Effector memory CD8-positive, alpha-beta T cell (primary cell): ENCODE measurements at regions not wholly inside any gene's neighbourhood (a gene's known extent, or its start where the extent isn't known, plus 50 kb on each side); places are given as distances from the start of the nearest gene placed in this dataset.

ENCODE experiments used
- ATAC-seq: fragments of 150-1000 bp; cut with Tn5 transposase; replicated peaks from 2 replicates; pipeline ENCODE4 v1.10.0; 2021; ENCODE audit warnings: mild to moderate bottlenecking, moderate library complexity
- DNase-seq, 3 experiments: peaks; one replicate each; pipeline ENCODE4 v3.0.0; 2021
- H3K27ac Mint-ChIP-seq, 2 donors: one replicate each; pipeline ENCODE4 v1.8.0; 2022; ENCODE audit warnings: mild to moderate bottlenecking in 2 of 2, mixed read lengths in 2 of 2, moderate library complexity in 2 of 2
- H3K27me3 Mint-ChIP-seq, 2 donors: one replicate each; pipeline ENCODE4 v1.8.0; 2022; ENCODE audit warnings: mixed read lengths in 2 of 2
- H3K36me3 Mint-ChIP-seq: one replicate; pipeline ENCODE4 v1.8.0; 2022; ENCODE audit warnings: mild to moderate bottlenecking, moderate library complexity, mixed read lengths; ENCODE audit not compliant: insufficient read depth
- H3K4me1 Mint-ChIP-seq, 2 donors: one replicate each; pipeline ENCODE4 v1.8.0; 2022; ENCODE audit warnings: low read depth in 2 of 2, mixed read lengths in 2 of 2
- H3K4me3 Mint-ChIP-seq, 2 donors: one replicate each; pipeline ENCODE4 v1.8.0; 2022; ENCODE audit warnings: mild to moderate bottlenecking in 2 of 2, mixed read lengths in 2 of 2, moderate library complexity in 2 of 2
- H3K9me3 Mint-ChIP-seq, 2 donors: one replicate each; pipeline ENCODE4 v1.8.0; 2022; ENCODE audit warnings: mixed read lengths in 2 of 2

DNA sequence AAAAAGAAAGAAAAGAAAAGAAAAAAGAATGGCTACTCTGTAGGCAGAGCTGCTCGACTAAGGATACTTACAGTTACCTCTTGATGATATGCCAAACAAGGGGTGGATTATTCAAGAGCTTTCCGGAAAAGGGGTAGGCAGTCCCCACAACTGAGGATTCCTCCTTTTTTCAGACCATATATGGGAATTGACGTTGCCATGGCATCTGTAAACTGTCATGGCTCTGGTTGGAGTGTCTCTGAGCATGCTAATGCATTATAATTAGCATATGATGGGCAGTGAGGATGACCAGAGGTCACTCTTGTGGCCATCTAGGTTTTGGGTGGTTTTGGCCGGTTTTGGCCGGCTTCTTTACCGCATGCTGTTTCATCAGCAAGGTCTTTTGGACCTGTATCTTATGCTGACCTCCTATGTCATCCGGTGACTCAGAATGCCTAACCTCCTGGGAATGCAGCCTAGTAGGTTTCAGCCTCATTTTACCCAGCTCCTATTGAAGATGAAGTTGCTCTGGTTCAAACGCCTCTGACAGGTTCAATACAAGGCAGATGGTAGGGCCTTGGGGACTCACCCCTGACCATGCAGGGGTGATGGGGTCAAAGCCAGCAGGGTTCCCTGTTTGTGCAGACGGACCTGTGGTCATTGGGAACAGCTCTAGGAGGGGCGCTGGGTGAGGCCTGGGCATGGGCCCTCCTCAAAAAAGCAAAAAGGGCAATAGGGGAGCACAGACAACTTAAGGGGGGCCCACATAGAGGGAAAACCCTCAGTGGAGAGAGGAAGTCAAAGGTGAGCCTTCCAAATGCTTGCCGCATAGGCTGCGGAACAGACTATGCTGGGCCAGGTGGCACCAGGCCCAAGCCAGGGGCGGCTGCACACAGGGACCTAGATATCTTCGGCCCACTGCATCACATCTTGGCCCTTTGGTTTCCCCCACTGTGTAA is 251.2 kb upstream of the RAB6C start:
- DNase-seq (no peak), ATAC-seq (no peak)
- Mint-ChIP-seq H3K9me3 (no peaks in the 10 kb centered on the region), H3K4me3 (no peak overlapping the region), H3K27me3 (peaks cover 7 to 14% of the 10 kb centered on the region in 2 donors), H3K4me1 (no peaks in the 10 kb centered on the region), H3K36me3 (no peaks in the 10 kb centered on the region), H3K27ac (no peak overlapping the region)

DNA sequence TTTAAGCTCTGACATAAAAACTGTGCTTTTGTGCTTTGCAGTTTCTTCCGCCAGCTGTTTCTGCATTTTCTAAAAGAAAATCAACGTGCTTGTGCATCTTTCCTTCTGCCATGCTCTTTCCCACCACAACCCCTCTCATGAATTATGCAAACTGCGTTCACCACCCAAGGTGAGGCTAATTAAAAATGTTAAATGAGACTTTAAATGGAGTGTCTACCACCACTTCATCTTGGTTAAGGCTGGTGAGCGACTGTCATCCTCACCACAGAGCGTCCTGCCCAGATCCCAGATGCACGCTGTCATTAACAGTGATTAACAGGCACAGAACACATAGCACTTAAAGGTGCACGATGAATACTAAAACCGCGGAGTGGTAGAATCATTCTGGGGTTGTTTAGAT is 250.5 kb upstream of the RAB6C start:
- ATAC-seq (no peak), DNase-seq (no peak)
- no peaks in the 10 kb centered on the region for H3K36me3 Mint-ChIP-seq
- no peaks in the 10 kb centered on the region for H3K9me3 Mint-ChIP-seq
- H3K27ac Mint-ChIP-seq: no peak overlapping the region
- peaks cover 7 to 14% of the 10 kb centered on the region in 2 donors for H3K27me3 Mint-ChIP-seq
- no peak overlapping the region for H3K4me3 Mint-ChIP-seq
- no peaks in the 10 kb centered on the region for H3K4me1 Mint-ChIP-seq

DNA sequence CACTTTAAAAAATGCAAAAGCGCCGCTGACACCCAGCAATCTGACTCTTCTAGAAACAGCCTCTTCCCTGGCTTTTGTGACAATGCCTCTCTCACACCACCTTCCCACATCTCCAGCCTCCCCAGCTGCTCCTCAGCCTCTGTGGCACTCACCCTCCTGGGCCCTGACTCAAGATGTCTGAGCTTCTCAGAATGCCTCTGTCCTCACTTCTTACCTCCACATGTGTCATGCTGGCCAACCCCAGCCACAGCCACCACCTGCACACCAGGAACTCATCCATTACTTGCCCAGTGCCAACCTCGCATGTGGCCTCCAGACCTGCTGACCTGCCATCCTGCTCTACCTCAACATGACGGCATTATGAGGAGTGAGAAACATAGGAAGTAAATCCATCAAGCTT is 249.8 kb upstream of the RAB6C start:
- H3K4me3 Mint-ChIP-seq: no peak overlapping the region
- H3K4me1 Mint-ChIP-seq: no peaks in the 10 kb centered on the region
- no peaks in the 10 kb centered on the region for H3K9me3 Mint-ChIP-seq
- DNase-seq (no peak), ATAC-seq (no peak)
- peaks cover 7 to 14% of the 10 kb centered on the region in 2 donors for H3K27me3 Mint-ChIP-seq
- H3K36me3 Mint-ChIP-seq: no peaks in the 10 kb centered on the region
- H3K27ac Mint-ChIP-seq: no peak overlapping the region

DNA sequence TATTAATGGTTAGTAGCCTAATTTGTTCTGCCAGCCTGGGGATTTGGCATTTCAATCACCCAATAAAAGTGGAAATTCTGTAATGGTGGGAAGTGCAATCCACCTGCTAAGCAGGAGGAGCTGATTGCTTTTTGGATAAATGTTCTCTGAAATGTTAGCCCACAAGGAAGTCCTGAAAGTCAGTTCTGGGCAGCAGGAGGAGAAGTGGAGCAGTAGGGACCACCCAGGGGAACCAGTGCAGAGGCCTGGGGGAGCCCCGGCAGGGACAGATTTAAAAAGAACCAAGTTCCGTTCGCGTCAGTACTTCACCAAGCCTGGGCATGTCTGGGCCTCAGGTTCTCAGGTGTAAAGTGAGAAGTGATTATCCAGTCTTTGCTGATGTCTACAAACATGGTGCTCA is 248.5 kb upstream of the RAB6C start:
- Mint-ChIP-seq H3K4me1 (no peaks in the 10 kb centered on the region), H3K4me3 (no peak overlapping the region), H3K36me3 (no peaks in the 10 kb centered on the region), H3K27ac (no peak overlapping the region), H3K9me3 (no peaks in the 10 kb centered on the region), H3K27me3 (peaks cover 7 to 14% of the 10 kb centered on the region in 2 donors)
- ATAC-seq (no peak), DNase-seq (no peak)

DNA sequence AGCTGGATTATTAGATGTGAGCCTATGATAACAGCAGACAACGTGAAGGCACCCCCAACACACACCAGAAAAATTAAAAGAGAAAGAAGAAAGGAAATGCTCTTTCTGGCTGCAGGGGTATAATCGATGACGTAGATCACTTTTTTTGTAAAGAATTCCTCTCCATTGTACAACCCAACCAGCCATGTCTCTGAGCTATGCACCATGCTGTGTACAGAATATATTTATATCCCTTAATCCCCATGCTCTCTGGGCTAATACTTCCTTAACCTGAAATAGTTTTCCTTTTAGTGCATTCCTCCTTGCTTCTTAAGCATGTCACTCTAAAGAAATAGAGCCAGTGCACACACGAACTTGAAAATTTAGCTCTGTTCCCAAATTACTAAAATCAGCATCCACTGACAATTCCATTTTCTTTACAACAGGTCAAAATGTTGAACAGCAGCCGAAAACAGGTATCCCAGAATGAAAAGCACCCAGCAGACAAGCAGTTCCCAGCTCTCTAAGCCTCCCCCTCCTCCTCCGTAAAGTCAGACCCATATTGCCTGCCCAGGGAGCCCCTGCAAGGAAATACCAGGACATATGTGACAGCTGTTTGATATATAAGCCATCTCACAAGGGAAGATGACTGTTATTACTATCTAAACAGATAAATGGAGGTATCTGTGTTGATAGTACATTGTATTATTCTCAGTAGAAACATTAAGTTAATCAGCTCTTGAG is 247.4 kb upstream of the RAB6C start:
- no peaks in the 10 kb centered on the region for H3K9me3 Mint-ChIP-seq
- H3K4me3 Mint-ChIP-seq: no peak overlapping the region
- DNase-seq (no peak), ATAC-seq (no peak)
- peaks cover 7 to 14% of the 10 kb centered on the region in 2 donors for H3K27me3 Mint-ChIP-seq
- H3K4me1 Mint-ChIP-seq: no peaks in the 10 kb centered on the region
- no peak overlapping the region for H3K27ac Mint-ChIP-seq
- H3K36me3 Mint-ChIP-seq: no peaks in the 10 kb centered on the region

DNA sequence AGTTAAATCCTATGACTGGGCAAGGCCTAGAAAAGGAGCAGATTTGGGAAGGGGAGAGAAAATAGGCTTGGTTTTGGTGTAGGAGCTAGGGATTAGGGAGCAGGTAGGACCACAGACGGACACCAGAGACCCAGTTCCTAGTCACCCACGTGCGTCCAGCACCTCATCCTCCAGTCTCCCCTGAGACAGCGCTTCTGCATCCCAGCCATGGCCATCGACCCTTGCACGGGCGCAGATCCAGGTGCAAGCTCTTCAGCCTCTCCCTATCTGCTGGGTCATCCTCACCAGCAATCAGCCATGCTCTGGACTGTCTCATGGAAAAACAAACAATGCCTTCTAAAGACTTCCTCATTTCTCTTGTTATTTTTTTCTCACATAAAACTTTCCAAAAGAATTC is 246.8 kb upstream of the RAB6C start:
- DNase-seq: no peak
- Mint-ChIP-seq H3K36me3 (no peaks in the 10 kb centered on the region), H3K27me3 (peaks cover 2 to 9% of the 10 kb centered on the region in 2 donors), H3K9me3 (no peaks in the 10 kb centered on the region), H3K4me3 (no peak overlapping the region), H3K27ac (no peak overlapping the region), H3K4me1 (no peaks in the 10 kb centered on the region)
- no peak for ATAC-seq

DNA sequence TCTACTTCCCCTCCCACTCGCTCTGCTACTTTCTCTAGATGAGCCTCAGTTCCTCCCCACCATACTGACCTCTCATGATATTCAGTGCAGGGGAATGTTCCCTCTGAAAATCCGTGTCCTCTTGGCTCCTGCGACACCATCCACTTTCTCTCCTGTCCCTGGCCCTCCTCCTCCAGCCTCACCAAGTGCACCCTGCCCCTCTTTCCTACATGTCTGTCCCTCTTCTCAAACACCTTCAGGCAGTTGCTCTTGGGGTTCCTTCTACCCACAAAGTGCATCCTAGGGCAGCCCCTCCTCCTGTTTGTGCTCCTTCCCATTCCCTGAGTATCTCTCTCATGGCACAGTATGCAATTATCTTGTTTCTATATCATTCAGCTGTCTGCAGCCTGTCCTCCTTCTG is 246.4 kb upstream of the RAB6C start:
- H3K27ac Mint-ChIP-seq: no peak overlapping the region
- H3K27me3 Mint-ChIP-seq: peaks cover 0 to 6% of the 10 kb centered on the region in 2 donors
- no peak overlapping the region for H3K4me3 Mint-ChIP-seq
- ATAC-seq: no peak
- no peaks in the 10 kb centered on the region for H3K36me3 Mint-ChIP-seq
- H3K9me3 Mint-ChIP-seq: no peaks in the 10 kb centered on the region
- no peak for DNase-seq
- H3K4me1 Mint-ChIP-seq: no peaks in the 10 kb centered on the region

DNA sequence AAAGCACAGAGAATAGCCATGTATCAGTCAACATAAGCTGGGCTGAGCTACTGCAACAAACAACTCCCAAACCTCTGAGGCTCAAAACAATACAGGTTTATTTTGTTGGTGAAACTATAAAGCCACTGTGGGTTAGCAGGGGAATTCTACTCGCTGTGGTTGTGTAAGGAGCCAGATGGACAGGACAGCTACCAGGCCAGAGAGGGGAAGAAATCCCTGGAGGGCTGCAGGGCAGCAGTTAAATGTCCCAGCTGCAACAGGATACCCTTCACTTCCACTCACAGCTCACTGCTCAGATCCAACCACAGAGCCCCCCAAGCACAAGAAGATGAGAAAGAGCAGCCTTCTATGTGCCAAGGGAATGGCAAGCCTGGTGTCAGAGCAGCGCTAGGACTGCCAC is 245.9 kb upstream of the RAB6C start:
- Mint-ChIP-seq H3K9me3 (no peaks in the 10 kb centered on the region), H3K36me3 (no peaks in the 10 kb centered on the region), H3K4me1 (no peaks in the 10 kb centered on the region), H3K27ac (no peak overlapping the region), H3K4me3 (no peak overlapping the region), H3K27me3 (peaks cover 0 to under 1% of the 10 kb centered on the region in 2 donors)
- no peak for DNase-seq
- ATAC-seq: no peak

DNA sequence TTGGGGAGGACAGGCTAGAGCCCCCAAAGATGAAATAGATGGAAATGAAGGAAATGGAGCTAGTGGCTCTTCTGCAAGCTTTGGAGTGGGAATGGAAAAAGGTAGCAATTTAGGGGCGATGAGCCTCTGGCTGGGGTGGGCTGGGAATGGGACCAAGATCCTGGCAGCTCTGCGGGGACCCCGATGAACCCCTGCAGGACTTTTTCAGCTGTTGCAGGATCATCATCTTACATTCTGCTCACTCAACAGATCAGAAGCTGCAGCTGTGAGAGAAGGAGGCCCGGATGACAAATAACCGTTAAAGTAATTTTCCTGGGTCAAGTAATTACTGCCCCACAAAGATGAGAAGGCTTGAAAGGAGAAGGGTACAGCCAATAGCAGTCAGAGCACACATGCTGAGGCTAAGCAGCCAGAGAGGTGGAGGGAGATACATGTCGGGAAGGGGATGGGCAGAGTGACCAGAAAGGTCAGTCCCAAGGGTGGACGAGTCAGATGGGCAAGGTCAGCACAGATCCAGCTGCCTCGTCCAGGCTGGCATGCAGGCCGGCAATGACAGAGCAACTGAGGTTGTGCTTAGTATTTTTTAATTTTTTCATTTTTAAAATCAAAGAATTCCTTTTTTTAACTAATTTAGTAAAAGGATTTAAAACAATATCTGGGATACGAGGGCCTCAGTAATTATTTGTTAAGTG is 245.0 kb upstream of the RAB6C start:
- H3K4me1 Mint-ChIP-seq: no peaks in the 10 kb centered on the region
- H3K4me3 Mint-ChIP-seq: no peak overlapping the region
- ATAC-seq (no peak), DNase-seq (no peak)
- no peak overlapping the region for H3K27ac Mint-ChIP-seq
- H3K9me3 Mint-ChIP-seq: no peaks in the 10 kb centered on the region
- no peaks in the 10 kb centered on the region for H3K27me3 Mint-ChIP-seq
- peaks cover 3% of the 10 kb centered on the region for H3K36me3 Mint-ChIP-seq

DNA sequence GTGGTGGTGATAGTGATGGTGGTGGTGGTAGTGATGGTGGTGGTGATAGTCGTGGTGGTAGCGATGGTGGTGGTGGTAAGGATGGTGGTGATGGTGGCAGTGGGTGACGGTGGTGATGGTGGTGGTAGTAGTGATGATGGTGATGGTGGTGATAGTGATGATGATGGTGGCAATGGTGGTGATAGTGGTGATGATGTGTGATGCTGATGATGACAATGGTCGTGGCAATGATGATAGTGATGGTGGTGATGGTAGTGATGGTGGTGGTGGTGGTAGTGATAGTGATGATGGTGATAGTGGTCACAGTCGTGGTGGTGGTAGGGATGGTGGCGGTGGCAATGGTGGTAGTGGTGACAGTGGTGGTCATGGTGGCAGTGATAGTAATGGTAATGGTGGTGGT is 243.9 kb upstream of the RAB6C start:
- Mint-ChIP-seq H3K4me1 (no peaks in the 10 kb centered on the region), H3K4me3 (no peak overlapping the region), H3K27ac (no peak overlapping the region), H3K9me3 (no peaks in the 10 kb centered on the region), H3K27me3 (peaks cover 0 to 9% of the 10 kb centered on the region in 2 donors), H3K36me3 (peaks cover 3% of the 10 kb centered on the region)
- ATAC-seq (no peak), DNase-seq (no peak)

DNA sequence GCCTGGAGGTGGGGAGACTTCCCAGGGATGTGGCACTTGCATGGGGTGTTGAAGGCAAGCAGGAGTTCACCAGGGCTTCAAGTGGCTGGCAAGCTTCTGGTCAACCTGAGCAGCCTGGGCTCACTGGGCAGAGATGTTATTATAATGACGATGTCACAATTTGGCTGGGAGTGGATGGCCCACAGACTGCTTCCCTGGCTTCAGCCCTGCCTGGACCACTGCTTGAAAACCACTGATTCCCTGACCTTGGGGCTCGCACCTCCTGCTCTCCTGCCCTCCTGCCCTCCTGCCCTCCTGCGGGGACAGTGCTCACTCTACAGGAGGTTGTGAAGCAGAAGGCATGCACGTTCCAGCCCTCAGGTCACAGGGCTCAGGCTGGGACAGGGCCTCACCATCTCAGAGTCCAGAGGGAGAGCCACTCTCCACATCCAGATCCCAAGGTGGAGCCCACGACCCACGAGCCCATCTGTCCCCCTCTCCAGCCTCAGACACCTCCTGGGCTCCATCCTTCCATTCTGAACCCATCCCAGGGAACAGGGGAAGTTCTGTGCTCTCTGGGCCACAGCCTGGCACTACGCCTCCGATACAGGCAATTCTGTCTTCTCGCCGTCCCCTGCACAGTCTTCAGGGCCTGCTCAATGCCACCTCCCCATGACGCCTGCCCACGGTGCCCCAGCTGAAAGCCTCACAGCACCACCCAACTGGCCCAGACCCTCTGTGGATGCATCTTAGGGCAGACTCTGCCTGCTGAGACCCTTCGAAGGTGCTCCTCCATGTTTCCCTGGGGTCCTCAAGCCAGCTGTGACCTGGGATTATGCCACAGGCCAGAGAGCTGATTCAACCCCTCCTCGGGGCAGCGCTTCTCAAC is 241.6 kb upstream of the RAB6C start:
- Mint-ChIP-seq H3K36me3 (peaks cover 3% of the 10 kb centered on the region), H3K4me3 (no peak overlapping the region), H3K27me3 (peaks cover 0 to 21% of the 10 kb centered on the region in 2 donors), H3K27ac (no peak overlapping the region), H3K9me3 (no peaks in the 10 kb centered on the region), H3K4me1 (no peaks in the 10 kb centered on the region)
- ATAC-seq: no peak
- DNase-seq: no peak

DNA sequence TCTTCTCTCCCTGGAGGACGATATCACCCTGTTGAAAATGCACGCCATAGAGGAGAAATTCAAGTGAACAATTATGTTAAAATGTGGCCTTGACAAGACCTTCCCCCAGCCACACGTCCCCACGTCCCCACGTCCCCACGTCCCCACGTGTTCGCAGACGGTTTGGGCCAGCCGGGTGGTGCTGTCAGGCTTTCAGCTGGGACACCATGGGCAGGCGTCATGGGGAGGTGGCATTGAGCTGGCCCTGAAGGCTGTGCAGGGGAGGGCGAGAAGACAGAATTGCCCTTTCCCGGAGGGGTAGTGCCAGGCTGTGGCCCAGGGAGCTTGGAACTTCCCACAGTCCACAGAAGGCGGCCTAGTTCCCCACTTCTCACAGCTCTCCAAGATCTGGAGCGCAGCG is 240.7 kb upstream of the RAB6C start:
- Mint-ChIP-seq H3K27ac (no peak overlapping the region), H3K27me3 (peaks cover 0 to 21% of the 10 kb centered on the region in 2 donors), H3K4me1 (no peaks in the 10 kb centered on the region), H3K36me3 (peaks cover 3% of the 10 kb centered on the region), H3K9me3 (no peaks in the 10 kb centered on the region), H3K4me3 (no peak overlapping the region)
- DNase-seq (no peak), ATAC-seq (no peak)

DNA sequence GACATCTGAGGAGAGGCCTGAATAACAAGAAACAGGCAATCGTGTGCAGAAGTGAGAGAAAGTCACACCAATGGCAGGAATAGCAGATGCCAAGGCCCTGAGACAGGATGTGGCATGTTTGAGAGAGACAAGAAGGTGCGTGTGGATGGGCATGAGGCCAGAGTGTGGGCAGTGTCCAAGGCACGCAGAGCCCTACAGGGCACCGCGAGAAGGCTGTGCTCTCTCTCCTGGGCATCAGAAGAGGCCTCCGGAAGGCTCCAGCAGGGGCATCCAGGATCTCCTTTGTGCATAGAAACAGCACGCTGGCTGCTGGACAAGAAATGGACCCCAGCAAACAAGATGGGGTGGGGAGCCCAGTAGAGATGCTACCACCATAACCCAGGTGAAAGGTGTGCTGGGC is 239.0 kb upstream of the RAB6C start:
- ATAC-seq: no peak
- H3K27me3 Mint-ChIP-seq: peaks cover 0 to 29% of the 10 kb centered on the region in 2 donors
- H3K27ac Mint-ChIP-seq: no peak overlapping the region

More for the DNA sequence above, 239.0 kb upstream of the RAB6C start:
- Mint-ChIP-seq H3K4me3 (no peak overlapping the region), H3K36me3 (peaks cover 3% of the 10 kb centered on the region), H3K4me1 (no peaks in the 10 kb centered on the region), H3K9me3 (no peaks in the 10 kb centered on the region)
- no peak for DNase-seq
